Testis (tissue), 2 donors: ENCODE measurements at regions not wholly inside any gene's neighbourhood (a gene's known extent, or its start where the extent isn't known, plus 50 kb on each side); places are given as distances from the start of the nearest gene placed in this dataset.

Experiments used
- DNase-seq: peaks from one replicate; pipeline ENCODE4 v3.0.0-alpha.2; 2019
- H3K27ac ChIP-seq, 2 donors: fragments of 200-600 bp; sonication (generic); one replicate each; pipeline ENCODE4 v1.5.1; 2019
- H3K27me3 ChIP-seq: fragments of 200-600 bp; sonication (generic); one replicate; pipeline ENCODE4 v1.5.1; 2019
- H3K36me3 ChIP-seq: fragments of 200-600 bp; sonication (generic); one replicate; pipeline ENCODE4 v1.5.1; 2017; ENCODE audit warnings: low read depth; ENCODE audit errors: missing control alignments
- H3K4me1 ChIP-seq: fragments of 200-600 bp; sonication (generic); one replicate; pipeline ENCODE4 v1.5.1; 2019
- H3K4me3 ChIP-seq, 2 donors: fragments of 200-600 bp; sonication (generic); one replicate each; pipeline ENCODE4 v1.5.1; 2017 to 2019
- H3K9me3 ChIP-seq: fragments of 200-600 bp; sonication (generic); one replicate; pipeline ENCODE4 v1.5.1; 2017
- POLR2A ChIP-seq: fragments of 450-650 bp; IDR thresholded peaks from one replicate; pipeline ENCODE4 v1.6.1; 2017; ENCODE audit warnings: antibody characterized with exemption, mild to moderate bottlenecking, moderate library complexity
- WGBS, 2 donors: methylation state at CpG; one replicate each; pipeline ENCODE4 v1.1.5; 2018; 5-methylcytosine and 5-hydroxymethylcytosine counted together
- intact Hi-C: fragments of 100-400 bp; cut with DNase I; formaldehyde crosslinking; loops from one replicate; pipeline ENCODE4 v1.15.1; 2023; ENCODE audit warnings: low total_unique reads
- TF ChIP-seq, protein P1 (sequence below), 3 experiments: fragments of 450-650 bp in 2 of 3; fragments of 200-600 bp in 1 of 3; sonication (generic) in 1 of 3; IDR thresholded peaks; one replicate each; pipeline ENCODE4 v1.5.1; 2016 to 2019; ENCODE audit warnings: antibody characterized with exemption in 3 of 3, mild to moderate bottlenecking in 2 of 3, moderate library complexity in 1 of 3

DNA sequence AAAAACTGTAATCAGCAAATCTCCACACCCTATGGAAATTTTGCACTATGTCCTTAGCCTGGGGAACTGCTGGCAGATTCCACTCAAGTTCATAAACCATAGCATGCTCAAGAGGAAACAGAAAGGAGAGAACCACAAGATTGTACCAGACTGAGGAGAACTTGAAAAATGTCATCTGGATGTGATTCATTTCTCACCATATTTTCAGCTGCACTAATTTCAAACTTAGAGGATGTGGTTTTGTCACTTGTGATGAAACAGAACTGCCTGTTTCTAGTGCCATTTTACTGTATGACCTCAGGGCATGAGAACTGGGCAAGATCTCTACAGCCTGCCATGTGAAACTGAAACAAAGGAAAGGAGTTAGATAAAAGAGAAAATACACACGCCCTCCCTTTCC, 1493.1 kb upstream of the FLRT2 start:
- Histone ChIP-seq H3K4me1 (peaks cover 4% of the 10 kb centered on the region), H3K27ac (no peak overlapping the region), H3K9me3 (no peaks in the 10 kb centered on the region), H3K36me3 (no peaks in the 10 kb centered on the region), H3K4me3 (no peak overlapping the region), H3K27me3 (no peaks in the 10 kb centered on the region)
- no peak for TF ChIP-seq POLR2A
- 60 to 67% methylated on average over 1 of the region's 1 CpG for WGBS, 2 donors
- intact Hi-C loops: no loop called here
- no peak for DNase-seq

DNA sequence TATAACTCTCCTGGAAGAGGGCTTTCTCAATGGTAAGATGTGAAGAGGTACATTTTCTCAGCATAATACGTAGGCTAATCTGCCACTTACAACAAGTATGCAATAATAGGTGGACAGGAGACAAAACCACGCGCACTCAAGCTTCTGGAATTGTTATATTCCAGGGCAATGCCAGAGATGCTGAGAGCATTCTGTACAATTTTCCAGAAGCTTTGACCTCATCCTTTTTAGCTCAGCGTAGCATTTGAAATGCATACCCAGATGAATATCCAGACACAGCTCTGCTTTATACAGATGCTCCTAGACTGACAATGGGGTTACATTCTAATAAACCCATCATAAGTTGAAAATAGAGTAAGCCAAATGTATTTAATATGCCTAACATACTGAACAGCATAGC, 1492.4 kb upstream of the FLRT2 start:
- no peaks in the 10 kb centered on the region for H3K27me3 ChIP-seq
- H3K4me3 ChIP-seq: no peak overlapping the region
- DNase-seq: no peak
- peaks cover 4% of the 10 kb centered on the region for H3K4me1 ChIP-seq
- TF ChIP-seq, protein P1, sequence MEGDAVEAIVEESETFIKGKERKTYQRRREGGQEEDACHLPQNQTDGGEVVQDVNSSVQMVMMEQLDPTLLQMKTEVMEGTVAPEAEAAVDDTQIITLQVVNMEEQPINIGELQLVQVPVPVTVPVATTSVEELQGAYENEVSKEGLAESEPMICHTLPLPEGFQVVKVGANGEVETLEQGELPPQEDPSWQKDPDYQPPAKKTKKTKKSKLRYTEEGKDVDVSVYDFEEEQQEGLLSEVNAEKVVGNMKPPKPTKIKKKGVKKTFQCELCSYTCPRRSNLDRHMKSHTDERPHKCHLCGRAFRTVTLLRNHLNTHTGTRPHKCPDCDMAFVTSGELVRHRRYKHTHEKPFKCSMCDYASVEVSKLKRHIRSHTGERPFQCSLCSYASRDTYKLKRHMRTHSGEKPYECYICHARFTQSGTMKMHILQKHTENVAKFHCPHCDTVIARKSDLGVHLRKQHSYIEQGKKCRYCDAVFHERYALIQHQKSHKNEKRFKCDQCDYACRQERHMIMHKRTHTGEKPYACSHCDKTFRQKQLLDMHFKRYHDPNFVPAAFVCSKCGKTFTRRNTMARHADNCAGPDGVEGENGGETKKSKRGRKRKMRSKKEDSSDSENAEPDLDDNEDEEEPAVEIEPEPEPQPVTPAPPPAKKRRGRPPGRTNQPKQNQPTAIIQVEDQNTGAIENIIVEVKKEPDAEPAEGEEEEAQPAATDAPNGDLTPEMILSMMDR (IDR thresholded peaks at IDR 0.05): no peak
- no peak for TF ChIP-seq POLR2A
- no peaks in the 10 kb centered on the region for H3K9me3 ChIP-seq
- no peak overlapping the region for H3K27ac ChIP-seq
- H3K36me3 ChIP-seq: no peaks in the 10 kb centered on the region
- WGBS, 2 donors: 93 to 95% methylated on average over 4 of the region's 4 CpGs
- intact Hi-C loops: no loop called here

DNA sequence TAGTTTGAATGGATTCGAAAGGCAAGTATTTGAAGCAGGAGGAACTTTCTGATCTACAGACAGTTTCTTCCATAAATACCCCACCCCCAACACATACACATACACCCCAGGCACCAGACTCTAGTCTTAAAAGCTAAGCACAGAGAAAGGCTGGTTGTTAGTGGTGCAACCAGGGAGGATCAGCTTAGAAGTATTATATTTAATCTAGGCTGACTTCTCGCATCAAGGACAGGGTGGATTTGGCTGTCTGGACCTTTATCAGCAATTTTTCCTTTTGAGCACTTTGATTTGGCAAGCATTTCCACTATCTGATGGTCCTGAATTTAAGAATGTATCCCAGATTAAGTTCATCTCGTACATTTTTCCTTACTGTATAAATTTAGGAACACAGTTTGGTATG, 1489.8 kb upstream of the FLRT2 start:
- H3K9me3 ChIP-seq: no peaks in the 10 kb centered on the region
- no peak overlapping the region for H3K27ac ChIP-seq
- TF ChIP-seq, protein P1 (IDR thresholded peaks at IDR 0.05): no peak
- H3K4me3 ChIP-seq: no peak overlapping the region
- peaks cover 4% of the 10 kb centered on the region for H3K4me1 ChIP-seq
- intact Hi-C loops: no loop called here
- no peak for DNase-seq
- WGBS, 2 donors: 59 to 60% methylated on average over 3 of the region's 3 CpGs
- H3K36me3 ChIP-seq: no peaks in the 10 kb centered on the region
- no peaks in the 10 kb centered on the region for H3K27me3 ChIP-seq

DNA sequence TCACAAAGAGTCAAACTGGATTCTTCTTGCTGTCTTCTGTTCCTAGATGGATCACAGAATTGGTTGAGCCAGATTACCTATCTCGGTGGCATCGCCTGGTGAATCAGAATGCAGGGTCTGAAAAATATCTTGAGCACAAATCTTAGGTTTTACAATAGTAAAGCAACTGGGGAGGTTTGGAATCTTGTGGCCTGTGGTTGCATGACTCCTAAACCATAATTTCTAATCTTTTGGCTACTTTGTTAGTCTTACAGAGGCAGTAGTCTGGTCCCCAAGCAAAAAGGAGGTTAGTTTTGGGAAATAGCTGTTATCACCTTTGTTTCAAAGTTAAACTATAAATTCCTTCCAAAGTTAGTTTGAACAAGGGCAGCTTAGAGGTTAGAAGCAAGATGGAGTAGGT, 1488.5 kb upstream of the FLRT2 start:
- Histone ChIP-seq H3K36me3 (no peaks in the 10 kb centered on the region), H3K4me3 (no peak overlapping the region), H3K27ac (no peak overlapping the region), H3K27me3 (no peaks in the 10 kb centered on the region), H3K9me3 (no peaks in the 10 kb centered on the region), H3K4me1 (peaks cover 4% of the 10 kb centered on the region)
- no peak for TF ChIP-seq POLR2A
- TF ChIP-seq, protein P1 (IDR thresholded peaks at IDR 0.05): no peak
- intact Hi-C loops: no loop called here
- WGBS, 2 donors: 86 to 94% methylated on average over 2 of the region's 2 CpGs
- no peak for DNase-seq

DNA sequence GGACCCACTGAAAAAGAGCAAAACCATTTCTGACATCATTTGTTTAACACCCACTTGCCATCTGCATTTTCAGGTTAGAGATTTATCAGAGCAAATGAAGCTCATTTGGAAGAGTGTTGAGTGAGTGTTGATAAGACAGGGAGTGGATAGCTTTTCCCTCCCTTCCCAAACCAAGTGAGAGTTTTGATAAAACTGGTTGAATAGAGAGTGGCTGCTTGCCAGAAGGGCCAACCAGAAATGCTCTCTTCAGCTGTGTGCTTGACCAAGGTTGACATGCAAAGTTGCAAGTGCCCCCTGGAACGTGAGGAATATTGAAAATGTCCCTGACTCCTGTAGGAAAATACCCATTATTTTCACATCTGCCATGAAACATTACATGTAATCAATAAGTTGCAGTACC, 1487.0 kb upstream of the FLRT2 start:
- H3K36me3 ChIP-seq: no peaks in the 10 kb centered on the region
- no peaks in the 10 kb centered on the region for H3K27me3 ChIP-seq
- intact Hi-C loops: no loop called here
- 81 to 82% methylated on average over 1 of the region's 1 CpG for WGBS, 2 donors
- H3K9me3 ChIP-seq: no peaks in the 10 kb centered on the region
- H3K27ac ChIP-seq: no peak overlapping the region
- no peak overlapping the region for H3K4me3 ChIP-seq
- TF ChIP-seq, protein P1 (IDR thresholded peaks at IDR 0.05): no peak
- no peak for TF ChIP-seq POLR2A
- H3K4me1 ChIP-seq: peaks cover 4% of the 10 kb centered on the region
- DNase-seq: no peak
